Esophagus squamous epithelium (tissue), 5 donors: ENCODE measurements at regions not wholly inside any gene's neighbourhood (a gene's known extent, or its start where the extent isn't known, plus 50 kb on each side); places are given as distances from the start of the nearest gene placed in this dataset.

Source experiments
- DNase-seq: peaks from one replicate; lab custom pipeline; 2025; lab: John Stamatoyannopoulos, UW
- H3K27ac ChIP-seq, 4 donors: fragments of 200-600 bp; sonication (generic); one replicate each; pipeline ENCODE4 v1.5.1; 2016 to 2019; ENCODE audit warnings: mild to moderate bottlenecking in 1 of 4
- H3K27me3 ChIP-seq, 4 donors: fragments of 200-600 bp; sonication (generic); 1 replicate in 3 of 4; 2 replicates in 1 of 4; pipeline versions ENCODE4 v1.5.1 to v1.6.0; 2017 to 2021; ENCODE audit warnings: antibody characterized with exemption in 1 of 4
- H3K36me3 ChIP-seq, 3 donors: fragments of 200-600 bp; sonication (generic); one replicate each; pipeline ENCODE4 v1.5.1; 2016 to 2019
- H3K4me1 ChIP-seq, 3 donors: fragments of 200-600 bp; sonication (generic); one replicate each; pipeline ENCODE4 v1.5.1; 2017 to 2019
- H3K4me3 ChIP-seq, 4 donors: fragments of 200-600 bp; sonication (generic); 1 replicate in 3 of 4; 2 replicates in 1 of 4; pipeline ENCODE4 v1.5.1; 2016 to 2019; ENCODE audit warnings: mild to moderate bottlenecking in 2 of 4, moderate library complexity in 1 of 4
- H3K9me3 ChIP-seq, 3 donors: fragments of 200-600 bp; sonication (generic); one replicate each; pipeline ENCODE4 v1.5.1; 2016 to 2019
- POLR2A ChIP-seq, 4 donors: fragments of 450-650 bp; IDR thresholded peaks; one replicate each; pipeline ENCODE4 v1.6.1; 2017; ENCODE audit warnings: antibody characterized with exemption in 4 of 4, mild to moderate bottlenecking in 4 of 4, moderate library complexity in 3 of 4
- WGBS, 2 donors: methylation state at CpG; one replicate each; pipeline ENCODE4 v1.1.5; 2018; 5-methylcytosine and 5-hydroxymethylcytosine counted together
- intact Hi-C: fragments of 100-400 bp; cut with DNase I; formaldehyde crosslinking; loops from one replicate; pipeline ENCODE4 v1.15.0; 2022
- TF ChIP-seq, protein P1 (sequence below), 6 experiments: fragments of 450-650 bp in 4 of 6; fragments of 200-600 bp in 2 of 6; sonication (generic) in 2 of 6; IDR thresholded peaks; one replicate each; pipeline ENCODE4 v1.5.1; 2016 to 2019; ENCODE audit warnings: antibody characterized with exemption in 6 of 6, mild to moderate bottlenecking in 4 of 6, moderate library complexity in 4 of 6
- donor health status: DM: yes; HTN: yes; CAD: no.

DNA sequence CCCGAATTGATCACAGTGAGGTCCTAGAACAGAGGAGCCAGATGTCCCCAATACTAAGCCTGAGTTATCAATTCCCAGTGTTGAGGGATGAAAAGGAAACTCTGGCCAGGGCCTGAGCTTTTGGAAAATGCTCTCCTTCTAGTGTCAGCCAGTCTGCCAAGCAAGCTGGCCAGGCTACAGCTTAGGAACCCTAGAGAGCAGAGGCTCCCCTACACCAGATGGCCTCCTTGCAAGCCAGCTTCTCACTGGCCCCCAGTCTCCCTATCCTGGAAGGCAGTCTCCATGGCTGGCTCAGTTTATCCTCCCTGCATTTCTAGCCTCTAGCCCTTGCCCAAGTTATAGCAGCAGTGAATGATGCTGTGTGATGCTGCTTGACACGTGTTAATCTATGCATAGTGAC is 204.7 kb upstream of the WWC1 start:
- Histone ChIP-seq H3K9me3 (no peaks in the 10 kb centered on the region), H3K4me1 (peaks cover 0 to 16% (median 3%) of the 10 kb centered on the region in 3 donors), H3K27me3 (no peaks in the 10 kb centered on the region), H3K27ac (no peak overlapping the region), H3K36me3 (no peaks in the 10 kb centered on the region), H3K4me3 (no peak overlapping the region)
- intact Hi-C loops: no loop called here
- WGBS, 2 donors: 82 to 92% methylated on average over 2 of the region's 2 CpGs
- TF ChIP-seq, protein P1, sequence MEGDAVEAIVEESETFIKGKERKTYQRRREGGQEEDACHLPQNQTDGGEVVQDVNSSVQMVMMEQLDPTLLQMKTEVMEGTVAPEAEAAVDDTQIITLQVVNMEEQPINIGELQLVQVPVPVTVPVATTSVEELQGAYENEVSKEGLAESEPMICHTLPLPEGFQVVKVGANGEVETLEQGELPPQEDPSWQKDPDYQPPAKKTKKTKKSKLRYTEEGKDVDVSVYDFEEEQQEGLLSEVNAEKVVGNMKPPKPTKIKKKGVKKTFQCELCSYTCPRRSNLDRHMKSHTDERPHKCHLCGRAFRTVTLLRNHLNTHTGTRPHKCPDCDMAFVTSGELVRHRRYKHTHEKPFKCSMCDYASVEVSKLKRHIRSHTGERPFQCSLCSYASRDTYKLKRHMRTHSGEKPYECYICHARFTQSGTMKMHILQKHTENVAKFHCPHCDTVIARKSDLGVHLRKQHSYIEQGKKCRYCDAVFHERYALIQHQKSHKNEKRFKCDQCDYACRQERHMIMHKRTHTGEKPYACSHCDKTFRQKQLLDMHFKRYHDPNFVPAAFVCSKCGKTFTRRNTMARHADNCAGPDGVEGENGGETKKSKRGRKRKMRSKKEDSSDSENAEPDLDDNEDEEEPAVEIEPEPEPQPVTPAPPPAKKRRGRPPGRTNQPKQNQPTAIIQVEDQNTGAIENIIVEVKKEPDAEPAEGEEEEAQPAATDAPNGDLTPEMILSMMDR (IDR thresholded peaks at IDR 0.05): no peak
- no peak for TF ChIP-seq POLR2A (IDR thresholded peaks at IDR 0.05)
- DNase-seq: no peak

- DNase-seq: no peak
- WGBS, 2 donors: 80 to 93% methylated on average over 11 to 13 of the region's 13 CpGs
- Histone ChIP-seq H3K27me3 (no peaks in the 10 kb centered on the region), H3K4me1 (peaks cover 0 to 16% (median 3%) of the 10 kb centered on the region in 3 donors), H3K27ac (no peak overlapping the region), H3K4me3 (no peak overlapping the region), H3K9me3 (no peaks in the 10 kb centered on the region), H3K36me3 (no peaks in the 10 kb centered on the region)
- intact Hi-C loops: no loop called here
- TF ChIP-seq, protein P1 (IDR thresholded peaks at IDR 0.05): no peak
- no peak for TF ChIP-seq POLR2A (IDR thresholded peaks at IDR 0.05)
These were observed 202.9 kb upstream of the WWC1 start for GRCh38 chr5:168088410-168089173.

- TF ChIP-seq POLR2A (IDR thresholded peaks at IDR 0.05): no peak
- 89 to 90% methylated on average over 4 of the region's 4 CpGs for WGBS, 2 donors
- Histone ChIP-seq H3K36me3 (no peaks in the 10 kb centered on the region), H3K4me3 (no peak overlapping the region), H3K4me1 (peaks cover 0 to 16% (median 3%) of the 10 kb centered on the region in 3 donors), H3K9me3 (no peaks in the 10 kb centered on the region), H3K27me3 (no peaks in the 10 kb centered on the region), H3K27ac (no peak overlapping the region)
- intact Hi-C loops: no loop called here
- DNase-seq: no peak
These were observed 202.1 kb upstream of the WWC1 start for GRCh38 chr5:168089201-168089887.

DNA sequence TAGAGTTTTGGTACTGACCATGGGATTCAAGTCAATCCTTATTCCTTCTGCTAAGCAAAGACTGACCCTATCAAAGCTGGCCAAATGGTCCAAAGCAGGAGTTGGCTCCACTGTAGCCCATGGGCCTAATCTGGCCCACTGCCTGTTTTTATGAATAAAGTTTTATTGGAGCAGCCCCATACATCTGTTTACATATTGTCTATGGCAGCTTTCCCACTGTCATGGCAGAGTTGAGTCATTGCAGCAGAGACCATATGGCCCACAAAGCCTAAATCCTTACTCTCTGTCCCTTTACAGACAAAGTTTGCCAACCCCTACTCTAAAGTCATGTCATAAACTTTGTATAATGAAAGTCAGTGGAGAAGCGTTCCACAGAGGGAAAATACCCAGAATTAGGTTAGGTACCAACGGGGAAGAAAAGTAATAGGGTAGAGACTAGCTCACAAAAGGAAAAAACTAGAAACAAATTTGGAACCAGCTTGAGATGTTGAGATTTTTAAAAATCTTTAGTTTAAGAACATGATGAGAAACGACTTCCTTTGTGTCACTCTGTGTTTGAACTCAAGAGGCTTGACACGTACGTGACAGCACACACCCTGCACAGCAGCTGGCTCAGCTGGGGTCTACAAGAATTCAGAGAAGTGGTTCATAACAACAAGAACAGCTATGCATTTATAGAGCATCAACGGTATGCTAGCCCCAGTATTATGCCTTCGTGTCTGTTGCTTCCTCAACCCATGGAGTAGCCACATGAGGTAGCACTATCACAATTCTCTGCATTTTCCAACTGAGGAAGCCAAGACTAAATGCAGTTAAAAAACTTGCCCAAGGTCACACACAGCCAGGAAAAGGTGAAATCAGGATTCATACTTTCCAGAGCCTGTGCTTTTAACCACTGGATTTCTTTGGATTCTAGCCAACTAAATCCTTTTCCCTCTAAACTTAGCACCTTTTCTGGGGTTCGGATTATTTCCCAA is 198.9 kb upstream of the WWC1 start:
- intact Hi-C loops: no loop called here
- H3K36me3 ChIP-seq: no peaks in the 10 kb centered on the region
- no peak for DNase-seq
- no peak overlapping the region for H3K4me3 ChIP-seq
- H3K27me3 ChIP-seq: no peaks in the 10 kb centered on the region
- H3K9me3 ChIP-seq: no peaks in the 10 kb centered on the region
- H3K27ac ChIP-seq: no peak overlapping the region
- no peaks in the 10 kb centered on the region for H3K4me1 ChIP-seq
- no peak for TF ChIP-seq POLR2A (IDR thresholded peaks at IDR 0.05)
- TF ChIP-seq, protein P1 (IDR thresholded peaks at IDR 0.05): no peak
- WGBS, 2 donors: 81 to 82% methylated on average over 8 of the region's 8 CpGs

DNA sequence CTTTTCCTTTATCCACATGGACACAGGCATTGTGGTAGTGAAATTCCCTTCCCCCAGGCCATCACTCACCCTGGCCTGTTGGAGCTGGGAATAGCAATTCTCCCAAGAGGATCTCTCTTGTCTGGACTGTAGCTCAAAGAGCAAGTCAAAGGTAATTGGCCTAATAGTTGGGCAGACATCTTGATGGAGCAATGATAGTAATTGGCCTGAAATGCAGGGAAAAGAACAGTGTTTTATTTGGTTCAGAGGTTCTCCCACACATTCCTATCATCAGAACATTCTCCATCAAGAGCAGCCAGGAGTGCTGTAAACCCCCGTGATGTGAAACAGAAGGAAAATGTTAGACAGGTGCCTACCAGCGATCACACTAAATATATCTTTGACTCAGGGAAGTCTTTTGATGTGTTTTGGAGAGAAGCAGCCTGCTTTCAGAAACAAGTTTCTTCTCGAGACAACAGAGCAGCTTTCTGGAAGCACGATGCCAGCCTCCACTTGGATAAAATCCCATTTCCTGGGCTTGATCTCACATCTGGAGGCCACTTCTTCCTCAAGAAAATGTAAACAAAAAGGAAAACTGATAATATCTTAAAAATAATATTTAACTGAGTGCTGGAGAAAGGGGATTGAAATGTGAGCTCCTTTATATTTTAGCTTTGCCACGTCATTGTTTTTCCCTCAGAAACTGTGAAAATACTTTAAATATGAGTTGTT is 198.1 kb upstream of the WWC1 start:
- Histone ChIP-seq H3K36me3 (no peaks in the 10 kb centered on the region), H3K27me3 (no peaks in the 10 kb centered on the region), H3K4me1 (no peaks in the 10 kb centered on the region), H3K27ac (no peak overlapping the region), H3K4me3 (no peak overlapping the region), H3K9me3 (no peaks in the 10 kb centered on the region)
- no peak for DNase-seq
- no peak for TF ChIP-seq POLR2A (IDR thresholded peaks at IDR 0.05)
- TF ChIP-seq, protein P1 (IDR thresholded peaks at IDR 0.05): no peak
- intact Hi-C loops: no loop called here
- 56 to 61% methylated on average over 5 of the region's 5 CpGs for WGBS, 2 donors
